Fibroblast of pulmonary artery (primary cell): ENCODE measurements at regions not wholly inside any gene's neighbourhood (a gene's known extent, or its start where the extent isn't known, plus 50 kb on each side); places are given as distances from the start of the nearest gene placed in this dataset.

Experiments
- DNase-seq: peaks from one replicate; pipeline ENCODE4 v3.0.0-alpha.2; 2010; ENCODE audit warnings: low read depth
- H3K4me3 ChIP-seq: replicated peaks from 2 replicates; pipeline ENCODE4 v1.5.1; 2011; ENCODE audit warnings: low read depth, mild to moderate bottlenecking, control low read depth, low read length, moderate library complexity
- CTCF ChIP-seq: IDR thresholded peaks from 2 replicates; pipeline ENCODE4 v1.5.1; 2011; ENCODE audit warnings: mild to moderate bottlenecking, control low read depth, low read length, inconsistent platforms; ENCODE audit errors: missing control alignments

- no peak for TF ChIP-seq CTCF
- no peak overlapping the region for H3K4me3 ChIP-seq
- no peak for DNase-seq
Observed at GRCh38 chr1:82848043-82848442, 1047.3 kb downstream of the ADGRL2 start.

GRCh38 chr1:82845866-82846265 is 1045.1 kb downstream of the ADGRL2 start:
- no peak for DNase-seq
- TF ChIP-seq CTCF = no peak
- H3K4me3 ChIP-seq = no peak overlapping the region

- TF ChIP-seq CTCF = no peak
- H3K4me3 ChIP-seq = no peak overlapping the region
- DNase-seq = no peak
Observed at GRCh38 chr1:82844911-82845827, 1044.4 kb downstream of the ADGRL2 start.

GRCh38 chr1:82844447-82844846 is 1043.7 kb downstream of the ADGRL2 start:
- no peak overlapping the region for H3K4me3 ChIP-seq
- no peak for TF ChIP-seq CTCF
- DNase-seq = no peak

- no peak for TF ChIP-seq CTCF
- no peak overlapping the region for H3K4me3 ChIP-seq
- DNase-seq = no peak
Observed at GRCh38 chr1:82843876-82844275, 1043.1 kb downstream of the ADGRL2 start.

GRCh38 chr1:82840192-82840591 is 1039.5 kb downstream of the ADGRL2 start:
- no peak for DNase-seq
- no peak for TF ChIP-seq CTCF
- no peak overlapping the region for H3K4me3 ChIP-seq
